ENCODE measurements at regions not wholly inside any gene's neighbourhood (a gene's known extent, or its start where the extent isn't known, plus 50 kb on each side); places are given as distances from the start of the nearest gene placed in this dataset.

- no peak overlapping the region for H3K4me3 ChIP-seq (ENCODE audit: low read depth, low read length)
- no peak for DNase-seq (ENCODE audit: low read depth)
- TF ChIP-seq MYC (IDR thresholded peaks at IDR 0.05; ENCODE audit: low read depth, low read length): no peak
- no peak for TF ChIP-seq MAX (IDR thresholded peaks at IDR 0.05; ENCODE audit: low read depth, low read length)
- no peak for TF ChIP-seq CTCF (IDR thresholded peaks at IDR 0.05; ENCODE audit: low read depth, low read length)
- TF ChIP-seq POLR2A (IDR thresholded peaks at IDR 0.05; ENCODE audit: extremely low read depth, insufficient read length): no peak
Measured at GRCh38 chr7:57375783-57376182, 74.2 kb upstream of the ZNF716 start.

GRCh38 chr7:57381581-57381980 is 68.4 kb upstream of the ZNF716 start:
- H3K4me3 ChIP-seq (ENCODE audit: low read depth, low read length): no peak overlapping the region
- DNase-seq (ENCODE audit: low read depth): no peak
- TF ChIP-seq MAX (IDR thresholded peaks at IDR 0.05; ENCODE audit: low read depth, low read length) (no peak), POLR2A (IDR thresholded peaks at IDR 0.05; ENCODE audit: extremely low read depth, insufficient read length) (no peak), CTCF (IDR thresholded peaks at IDR 0.05; ENCODE audit: low read depth, low read length) (no peak), MYC (IDR thresholded peaks at IDR 0.05; ENCODE audit: low read depth, low read length) (no peak)

GRCh38 chr7:57384380-57384779 is 65.6 kb upstream of the ZNF716 start:
- no peak for TF ChIP-seq MYC (IDR thresholded peaks at IDR 0.05; ENCODE audit: low read depth, low read length)
- TF ChIP-seq POLR2A (IDR thresholded peaks at IDR 0.05; ENCODE audit: extremely low read depth, insufficient read length): no peak
- TF ChIP-seq CTCF (IDR thresholded peaks at IDR 0.05; ENCODE audit: low read depth, low read length): no peak
- no peak for TF ChIP-seq MAX (IDR thresholded peaks at IDR 0.05; ENCODE audit: low read depth, low read length)
- H3K4me3 ChIP-seq (ENCODE audit: low read depth, low read length): no peak overlapping the region
- no peak for DNase-seq (ENCODE audit: low read depth)

- TF ChIP-seq MAX (IDR thresholded peaks at IDR 0.05; ENCODE audit: low read depth, low read length) (no peak), CTCF (IDR thresholded peaks at IDR 0.05; ENCODE audit: low read depth, low read length) (no peak)
- no peak overlapping the region for H3K4me3 ChIP-seq (ENCODE audit: low read depth, low read length)
- no peak for DNase-seq (ENCODE audit: low read depth)
Measured at GRCh38 chr7:57385668-57386067, 64.3 kb upstream of the ZNF716 start.

- TF ChIP-seq MYC (IDR thresholded peaks at IDR 0.05; ENCODE audit: low read depth, low read length): no peak
- no peak for TF ChIP-seq MAX (IDR thresholded peaks at IDR 0.05; ENCODE audit: low read depth, low read length)
- TF ChIP-seq CTCF (IDR thresholded peaks at IDR 0.05; ENCODE audit: low read depth, low read length): no peak
- TF ChIP-seq POLR2A (IDR thresholded peaks at IDR 0.05; ENCODE audit: extremely low read depth, insufficient read length): no peak
- H3K4me3 ChIP-seq (ENCODE audit: low read depth, low read length): no peak overlapping the region
- no peak for DNase-seq (ENCODE audit: low read depth)
Measured at GRCh38 chr7:57388761-57389160, 61.2 kb upstream of the ZNF716 start.

GRCh38 chr7:57398548-57398947 is 51.4 kb upstream of the ZNF716 start:
- no peak overlapping the region for H3K4me3 ChIP-seq (ENCODE audit: low read depth, low read length)
- TF ChIP-seq POLR2A (IDR thresholded peaks at IDR 0.05; ENCODE audit: extremely low read depth, insufficient read length) (no peak), MAX (IDR thresholded peaks at IDR 0.05; ENCODE audit: low read depth, low read length) (no peak), CTCF (IDR thresholded peaks at IDR 0.05; ENCODE audit: low read depth, low read length) (no peak), MYC (IDR thresholded peaks at IDR 0.05; ENCODE audit: low read depth, low read length) (no peak)
- peak; percentile 0 for DNase-seq (ENCODE audit: low read depth)

Measured in NB4 (cell line).